Nephron progenitor cell (in vitro differentiated cells): ENCODE measurements at regions not wholly inside any gene's neighbourhood (a gene's known extent, or its start where the extent isn't known, plus 50 kb on each side); places are given as distances from the start of the nearest gene placed in this dataset.

ENCODE experiments used
- DNase-seq: peaks from one replicate; pipeline ENCODE4 v3.0.0; 2021
- H3K27ac Mint-ChIP-seq: 2 replicates; pipeline ENCODE4 v1.8.0; 2021; ENCODE audit warnings: mild to moderate bottlenecking, moderate library complexity, mixed read lengths
- H3K27me3 Mint-ChIP-seq: 2 replicates; pipeline ENCODE4 v1.8.0; 2021; ENCODE audit warnings: mild to moderate bottlenecking, low read depth, mixed read lengths; ENCODE audit not compliant: poor library complexity
- H3K36me3 Mint-ChIP-seq: 2 replicates; pipeline ENCODE4 v1.8.0; 2021; ENCODE audit warnings: low read depth, mixed read lengths
- H3K4me1 Mint-ChIP-seq: 2 replicates; pipeline ENCODE4 v1.8.0; 2021; ENCODE audit warnings: mixed read lengths
- H3K4me3 Mint-ChIP-seq: 2 replicates; pipeline ENCODE4 v1.8.0; 2021; ENCODE audit warnings: mild to moderate bottlenecking, moderate library complexity, mixed read lengths
- H3K9me3 Mint-ChIP-seq: 2 replicates; pipeline ENCODE4 v1.8.0; 2021; ENCODE audit warnings: mild to moderate bottlenecking, moderate library complexity, mixed read lengths
- CTCF ChIP-seq: fragments of 200-600 bp; sonication (generic); IDR thresholded peaks from 2 replicates; pipeline ENCODE4 v1.5.0; 2021; ENCODE audit warnings: antibody characterized with exemption

GRCh38 chr21:39048574-39048973 is 134.7 kb downstream of the PSMG1 start:
- DNase-seq = no peak
- no peaks in the 10 kb centered on the region for H3K36me3 Mint-ChIP-seq
- no peak for TF ChIP-seq CTCF
- peaks cover 8% of the 10 kb centered on the region for H3K27me3 Mint-ChIP-seq
- no peaks in the 10 kb centered on the region for H3K9me3 Mint-ChIP-seq
- peaks cover 27% of the 10 kb centered on the region for H3K4me1 Mint-ChIP-seq
- no peak overlapping the region for H3K27ac Mint-ChIP-seq
- no peak overlapping the region for H3K4me3 Mint-ChIP-seq

GRCh38 chr21:39048064-39048463 is 135.2 kb downstream of the PSMG1 start:
- peak overlapping the region; percentile 67 for H3K27ac Mint-ChIP-seq
- H3K36me3 Mint-ChIP-seq = no peaks in the 10 kb centered on the region
- TF ChIP-seq CTCF = no peak
- peaks cover 4% of the 10 kb centered on the region for H3K27me3 Mint-ChIP-seq
- DNase-seq = peak; percentile 54
- H3K4me1 Mint-ChIP-seq = peaks cover 27% of the 10 kb centered on the region
- H3K9me3 Mint-ChIP-seq = no peaks in the 10 kb centered on the region
- H3K4me3 Mint-ChIP-seq = no peak overlapping the region

- H3K4me1 Mint-ChIP-seq = peaks cover 26% of the 10 kb centered on the region
- no peak overlapping the region for H3K27ac Mint-ChIP-seq
- H3K9me3 Mint-ChIP-seq = no peaks in the 10 kb centered on the region
- H3K4me3 Mint-ChIP-seq = no peak overlapping the region
- no peak for TF ChIP-seq CTCF
- no peak for DNase-seq
- peaks cover 4% of the 10 kb centered on the region for H3K27me3 Mint-ChIP-seq
- H3K36me3 Mint-ChIP-seq = no peaks in the 10 kb centered on the region
Observed at GRCh38 chr21:39047046-39047445, 136.2 kb downstream of the PSMG1 start.

GRCh38 chr21:39046236-39046916 is 136.9 kb downstream of the PSMG1 start:
- Mint-ChIP-seq H3K27me3 (peaks cover 4% of the 10 kb centered on the region), H3K27ac (no peak overlapping the region), H3K9me3 (no peaks in the 10 kb centered on the region), H3K4me3 (no peak overlapping the region), H3K4me1 (peaks cover 20% of the 10 kb centered on the region), H3K36me3 (no peaks in the 10 kb centered on the region)
- DNase-seq = no peak
- no peak for TF ChIP-seq CTCF

- Mint-ChIP-seq H3K4me1 (peaks cover 26% of the 10 kb centered on the region), H3K36me3 (no peaks in the 10 kb centered on the region), H3K9me3 (no peaks in the 10 kb centered on the region), H3K4me3 (no peak overlapping the region), H3K27ac (no peak overlapping the region), H3K27me3 (peaks cover 4% of the 10 kb centered on the region)
- no peak for DNase-seq
- TF ChIP-seq CTCF = no peak
Observed at GRCh38 chr21:39041816-39042215, 141.4 kb downstream of the PSMG1 start.

- Mint-ChIP-seq H3K4me1 (peaks cover 35% of the 10 kb centered on the region), H3K9me3 (no peaks in the 10 kb centered on the region), H3K4me3 (no peak overlapping the region), H3K27ac (no peak overlapping the region), H3K36me3 (no peaks in the 10 kb centered on the region), H3K27me3 (no peaks in the 10 kb centered on the region)
- DNase-seq = no peak
- TF ChIP-seq CTCF = no peak
Observed at GRCh38 chr21:39040494-39041110, 142.6 kb downstream of the PSMG1 start.
